Neural cell (in vitro differentiated cells): ENCODE measurements at regions not wholly inside any gene's neighbourhood (a gene's known extent, or its start where the extent isn't known, plus 50 kb on each side); places are given as distances from the start of the nearest gene placed in this dataset.

Source experiments
- H2AFZ ChIP-seq: fragments of 200-600, 300-800 bp; sonication (generic), shearing (Covaris generic); 2 replicates; pipeline ENCODE4 v1.6.0; 2014; ENCODE audit warnings: low read depth, mild to moderate bottlenecking, antibody characterized with exemption, low read length, moderate library complexity
- H3F3A ChIP-seq: fragments of 200-600 bp; shearing (Covaris generic); 2 replicates; pipeline ENCODE4 v1.6.1; 2016; ENCODE audit warnings: mild to moderate bottlenecking, moderate library complexity, mixed read lengths, antibody characterized with exemption, low read length; ENCODE audit not compliant: insufficient read depth, poor library complexity, severe bottlenecking
- H3K27ac ChIP-seq: fragments of 200-600, 300-800 bp; sonication (generic), shearing (Covaris generic); 2 replicates; pipeline ENCODE4 v1.5.1; 2014; ENCODE audit warnings: mild to moderate bottlenecking, low read length, moderate library complexity
- H3K27me3 ChIP-seq: fragments of 300-800, 200-600 bp; sonication (generic), shearing (Covaris generic); 2 replicates; pipeline ENCODE4 v1.6.0; 2014; ENCODE audit warnings: mild to moderate bottlenecking, low read depth, low read length, moderate library complexity; ENCODE audit not compliant: insufficient read depth
- H3K36me3 ChIP-seq: fragments of 300-800, 200-600 bp; sonication (generic), shearing (Covaris generic); 2 replicates; pipeline ENCODE4 v1.5.1; 2014; ENCODE audit warnings: mild to moderate bottlenecking, antibody characterized with exemption, low read length, moderate library complexity; ENCODE audit not compliant: insufficient read depth
- H3K4me2 ChIP-seq: fragments of 300-800, 200-600 bp; sonication (generic), shearing (Covaris generic); 2 replicates; pipeline ENCODE4 v1.6.0; 2014; ENCODE audit warnings: mild to moderate bottlenecking, low read length
- H3K4me3 ChIP-seq: fragments of 300-800, 200-600 bp; sonication (generic), shearing (Covaris generic); 2 replicates; pipeline ENCODE4 v1.5.1; 2014; ENCODE audit warnings: mild to moderate bottlenecking, low read length, moderate library complexity
- H3K79me2 ChIP-seq: fragments of 200-600 bp; shearing (Covaris generic); replicated peaks from 2 replicates; pipeline ENCODE4 v1.6.0; 2014; ENCODE audit warnings: mild to moderate bottlenecking, low read length, moderate library complexity; ENCODE audit not compliant: insufficient read depth
- H3K9ac ChIP-seq: fragments of 300-800, 200-600 bp; sonication (generic), shearing (Covaris generic); 2 replicates; pipeline ENCODE4 v1.6.1; 2016; ENCODE audit warnings: mild to moderate bottlenecking, low read length, mixed read lengths
- H3K9me2 ChIP-seq: fragments of 200-600 bp; shearing (Covaris generic); 2 replicates; pipeline ENCODE4 v1.6.1; 2016; ENCODE audit warnings: mild to moderate bottlenecking, low read length, mixed read lengths; ENCODE audit not compliant: insufficient read depth
- H3K9me3 ChIP-seq: fragments of 200-600, 300-800 bp; sonication (generic), shearing (Covaris generic); 2 replicates; pipeline ENCODE4 v1.6.1; 2016; ENCODE audit warnings: mild to moderate bottlenecking, mixed run types, low read length, moderate library complexity, mixed read lengths
- H4K20me1 ChIP-seq: fragments of 200-600 bp; shearing (Covaris generic); 2 replicates; pipeline ENCODE4 v1.6.1; 2016; ENCODE audit warnings: mild to moderate bottlenecking, mixed run types; ENCODE audit not compliant: insufficient read depth
- EP300 ChIP-seq: fragments of 450-650 bp; conservative IDR thresholded peaks from 2 replicates; pipeline ENCODE4 v1.6.1; 2014; ENCODE audit warnings: antibody characterized with exemption, mild to moderate bottlenecking, moderate library complexity; ENCODE audit not compliant: poor library complexity, severe bottlenecking
- EZH2 ChIP-seq: fragments of 200-600, 300-800 bp; shearing (Covaris generic), sonication (generic); IDR thresholded peaks from 2 replicates; pipeline ENCODE4 v1.6.1; 2014; ENCODE audit warnings: antibody characterized with exemption, low read length, borderline replicate concordance, mild to moderate bottlenecking; ENCODE audit not compliant: insufficient read depth, poor library complexity, severe bottlenecking
- MXI1 ChIP-seq: fragments of 450-650 bp; conservative IDR thresholded peaks from 2 replicates; pipeline ENCODE4 v1.6.1; 2014; ENCODE audit warnings: antibody characterized with exemption, mild to moderate bottlenecking; ENCODE audit not compliant: poor library complexity, severe bottlenecking
- POLR2AphosphoS5 ChIP-seq: IDR thresholded peaks from 2 replicates; pipeline ENCODE4 v1.6.1; 2012
- RAD21 ChIP-seq: fragments of 450-650 bp; conservative IDR thresholded peaks from 2 replicates; pipeline ENCODE4 v1.6.1; 2014; ENCODE audit warnings: antibody characterized with exemption, mild to moderate bottlenecking, moderate library complexity
- SMC3 ChIP-seq: fragments of 450-650 bp; conservative IDR thresholded peaks from 2 replicates; pipeline ENCODE4 v1.6.1; 2014; ENCODE audit warnings: antibody characterized with exemption, mild to moderate bottlenecking, moderate library complexity; ENCODE audit not compliant: poor library complexity
- TAF1 ChIP-seq: IDR thresholded peaks from 2 replicates; pipeline ENCODE4 v1.6.1; 2012; ENCODE audit warnings: low read depth
- TF ChIP-seq, protein P1 (sequence below): fragments of 450-650 bp; IDR thresholded peaks from 2 replicates; pipeline ENCODE4 v1.5.1; 2014; ENCODE audit warnings: antibody characterized with exemption, mild to moderate bottlenecking, moderate library complexity; ENCODE audit not compliant: poor library complexity, severe bottlenecking
- TF ChIP-seq, protein P2 (sequence below): IDR thresholded peaks from 2 replicates; pipeline ENCODE4 v1.6.1; 2012; ENCODE audit warnings: borderline replicate concordance

DNA sequence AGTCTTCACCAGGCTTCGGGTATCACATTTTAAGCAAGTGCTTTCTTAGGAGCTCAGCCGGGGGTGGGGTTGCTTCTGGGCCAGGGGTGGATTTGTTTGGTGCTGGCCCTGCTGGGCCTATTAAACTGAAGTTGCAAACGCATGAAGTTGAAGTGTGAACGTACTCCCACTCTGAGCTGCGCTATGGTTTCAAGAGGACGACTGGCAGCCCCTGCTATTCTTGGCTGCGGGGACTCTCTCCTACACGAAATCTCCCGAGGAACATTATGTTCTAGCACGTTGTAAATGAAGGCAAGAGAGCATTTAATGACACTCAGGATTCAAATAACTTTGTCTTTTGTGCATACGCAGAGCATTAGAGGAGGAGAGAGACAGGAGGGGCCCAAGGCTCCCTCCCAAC, 401.3 kb upstream of the BOD1L1 start:
- Histone ChIP-seq H3K9me3 (no peaks in the 10 kb centered on the region), H4K20me1 (no peaks in the 10 kb centered on the region), H3K4me3 (no peak overlapping the region), H3K36me3 (no peaks in the 10 kb centered on the region), H3K4me2 (no peak overlapping the region), H3K27ac (no peak overlapping the region), H2AFZ (no peak overlapping the region), H3K79me2 (no peaks in the 10 kb centered on the region), H3K9me2 (no peaks in the 10 kb centered on the region), H3F3A (no peaks in the 10 kb centered on the region), H3K27me3 (no peaks in the 10 kb centered on the region), H3K9ac (no peak overlapping the region)
- TF ChIP-seq EP300, result no peak
- TF ChIP-seq, protein P1, sequence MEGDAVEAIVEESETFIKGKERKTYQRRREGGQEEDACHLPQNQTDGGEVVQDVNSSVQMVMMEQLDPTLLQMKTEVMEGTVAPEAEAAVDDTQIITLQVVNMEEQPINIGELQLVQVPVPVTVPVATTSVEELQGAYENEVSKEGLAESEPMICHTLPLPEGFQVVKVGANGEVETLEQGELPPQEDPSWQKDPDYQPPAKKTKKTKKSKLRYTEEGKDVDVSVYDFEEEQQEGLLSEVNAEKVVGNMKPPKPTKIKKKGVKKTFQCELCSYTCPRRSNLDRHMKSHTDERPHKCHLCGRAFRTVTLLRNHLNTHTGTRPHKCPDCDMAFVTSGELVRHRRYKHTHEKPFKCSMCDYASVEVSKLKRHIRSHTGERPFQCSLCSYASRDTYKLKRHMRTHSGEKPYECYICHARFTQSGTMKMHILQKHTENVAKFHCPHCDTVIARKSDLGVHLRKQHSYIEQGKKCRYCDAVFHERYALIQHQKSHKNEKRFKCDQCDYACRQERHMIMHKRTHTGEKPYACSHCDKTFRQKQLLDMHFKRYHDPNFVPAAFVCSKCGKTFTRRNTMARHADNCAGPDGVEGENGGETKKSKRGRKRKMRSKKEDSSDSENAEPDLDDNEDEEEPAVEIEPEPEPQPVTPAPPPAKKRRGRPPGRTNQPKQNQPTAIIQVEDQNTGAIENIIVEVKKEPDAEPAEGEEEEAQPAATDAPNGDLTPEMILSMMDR, result no peak
- TF ChIP-seq POLR2AphosphoS5, result no peak
- no peak for TF ChIP-seq EZH2
- TF ChIP-seq TAF1, result no peak
- TF ChIP-seq, protein P2, sequence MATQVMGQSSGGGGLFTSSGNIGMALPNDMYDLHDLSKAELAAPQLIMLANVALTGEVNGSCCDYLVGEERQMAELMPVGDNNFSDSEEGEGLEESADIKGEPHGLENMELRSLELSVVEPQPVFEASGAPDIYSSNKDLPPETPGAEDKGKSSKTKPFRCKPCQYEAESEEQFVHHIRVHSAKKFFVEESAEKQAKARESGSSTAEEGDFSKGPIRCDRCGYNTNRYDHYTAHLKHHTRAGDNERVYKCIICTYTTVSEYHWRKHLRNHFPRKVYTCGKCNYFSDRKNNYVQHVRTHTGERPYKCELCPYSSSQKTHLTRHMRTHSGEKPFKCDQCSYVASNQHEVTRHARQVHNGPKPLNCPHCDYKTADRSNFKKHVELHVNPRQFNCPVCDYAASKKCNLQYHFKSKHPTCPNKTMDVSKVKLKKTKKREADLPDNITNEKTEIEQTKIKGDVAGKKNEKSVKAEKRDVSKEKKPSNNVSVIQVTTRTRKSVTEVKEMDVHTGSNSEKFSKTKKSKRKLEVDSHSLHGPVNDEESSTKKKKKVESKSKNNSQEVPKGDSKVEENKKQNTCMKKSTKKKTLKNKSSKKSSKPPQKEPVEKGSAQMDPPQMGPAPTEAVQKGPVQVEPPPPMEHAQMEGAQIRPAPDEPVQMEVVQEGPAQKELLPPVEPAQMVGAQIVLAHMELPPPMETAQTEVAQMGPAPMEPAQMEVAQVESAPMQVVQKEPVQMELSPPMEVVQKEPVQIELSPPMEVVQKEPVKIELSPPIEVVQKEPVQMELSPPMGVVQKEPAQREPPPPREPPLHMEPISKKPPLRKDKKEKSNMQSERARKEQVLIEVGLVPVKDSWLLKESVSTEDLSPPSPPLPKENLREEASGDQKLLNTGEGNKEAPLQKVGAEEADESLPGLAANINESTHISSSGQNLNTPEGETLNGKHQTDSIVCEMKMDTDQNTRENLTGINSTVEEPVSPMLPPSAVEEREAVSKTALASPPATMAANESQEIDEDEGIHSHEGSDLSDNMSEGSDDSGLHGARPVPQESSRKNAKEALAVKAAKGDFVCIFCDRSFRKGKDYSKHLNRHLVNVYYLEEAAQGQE, result no peak
- no peak for TF ChIP-seq MXI1
- TF ChIP-seq RAD21, result no peak
- no peak for TF ChIP-seq SMC3

DNA sequence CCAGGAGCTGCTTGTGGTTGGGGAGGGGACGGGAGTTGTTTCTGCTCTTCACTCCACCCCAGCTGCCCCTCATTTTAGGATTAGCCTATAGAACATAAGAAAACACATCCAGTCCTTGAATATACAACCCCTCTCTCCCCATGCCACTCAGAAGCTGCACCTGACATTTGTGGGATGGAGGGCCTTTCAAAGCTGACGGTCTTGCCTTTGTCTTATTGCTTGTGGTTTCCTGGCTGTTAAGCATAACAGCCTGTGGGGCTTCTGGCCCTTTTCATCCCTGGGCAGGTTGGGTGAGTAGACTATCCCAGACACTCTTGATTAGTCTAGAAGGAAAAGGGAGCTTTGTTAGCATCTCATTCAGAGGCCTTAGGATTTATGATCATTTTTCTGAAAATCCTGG, 407.6 kb upstream of the BOD1L1 start:
- no peaks in the 10 kb centered on the region for H3K79me2 ChIP-seq
- no peak overlapping the region for H3K4me2 ChIP-seq
- H3K4me3 ChIP-seq, result no peak overlapping the region
- no peak overlapping the region for H2AFZ ChIP-seq
- no peaks in the 10 kb centered on the region for H3K27me3 ChIP-seq
- H3K9me2 ChIP-seq, result no peaks in the 10 kb centered on the region
- H4K20me1 ChIP-seq, result no peaks in the 10 kb centered on the region
- H3K36me3 ChIP-seq, result no peaks in the 10 kb centered on the region
- no peak overlapping the region for H3K9ac ChIP-seq
- TF ChIP-seq POLR2AphosphoS5 (no peak), TAF1 (no peak), SMC3 (no peak), MXI1 (no peak), EZH2 (no peak), EP300 (no peak), RAD21 (no peak)
- TF ChIP-seq, protein P1, result no peak
- TF ChIP-seq, protein P2, result no peak
- no peak overlapping the region for H3K27ac ChIP-seq
- H3K9me3 ChIP-seq, result no peaks in the 10 kb centered on the region
- H3F3A ChIP-seq, result no peaks in the 10 kb centered on the region
